HCT116 (cell line): ENCODE measurements at regions not wholly inside any gene's neighbourhood (a gene's known extent, or its start where the extent isn't known, plus 50 kb on each side); places are given as distances from the start of the nearest gene placed in this dataset.

Source experiments
- ATAC-seq: fragments of 200-7000 bp; cut with Tn5 transposase; 2 replicates; pipeline ENCODE4 v1.9.1; 2020; ENCODE audit warnings: mild to moderate bottlenecking, moderate library complexity
- BruUV-seq: library from RNA; stranded (reverse); fragments of 400-500 nt; replicated peaks from 2 replicates; lab custom pipeline; 2021; lab: Mats Ljungman, UMichigan
- CTCF ChIA-PET: fragments of 300-600 bp; sonication (Branson Sonifier 250); formaldehyde crosslinking; loops from one replicate; lab custom pipeline; 2021; ENCODE audit warnings: antibody characterized with exemption; lab: Charles Lee
- POLR2A ChIA-PET: fragments of 300-600, 350-600 bp; sonication (Branson Sonifier 250); formaldehyde crosslinking; loops from one replicate; lab custom pipeline; 2021; ENCODE audit warnings: antibody characterized with exemption; lab: Charles Lee
- RAD21 ChIA-PET, 2 experiments: fragments of 300-600 bp; sonication (Branson Sonifier 250); formaldehyde crosslinking; loops; one replicate each; lab custom pipeline; 2023; ENCODE audit warnings: low total read pairs in 2 of 2; ENCODE audit not compliant: uncharacterized antibody in 2 of 2, unreplicated experiment in 2 of 2, low non-redundant PET in 1 of 2; lab: Charles Lee
- DNase-seq: peaks from one replicate; pipeline ENCODE4 v3.0.0-alpha.2; 2010; ENCODE audit warnings: low read depth, low spot score
- H2AFZ ChIP-seq: fragments of 200-600 bp; shearing (Covaris generic), sonication (generic); 2 replicates; pipeline ENCODE4 v1.6.1; 2017; ENCODE audit warnings: low read depth, mixed run types, mixed read lengths, antibody characterized with exemption, low read length; ENCODE audit not compliant: poor library complexity, severe bottlenecking
- H3K27ac ChIP-seq: 2 replicates; pipeline ENCODE4 v1.5.1; 2012; ENCODE audit warnings: low read depth, low read length
- H3K27me3 ChIP-seq: fragments of 200-600 bp; sonication (generic); 2 replicates; pipeline ENCODE4 v1.6.1; 2016; ENCODE audit warnings: mixed run types, low read length, mixed read lengths; ENCODE audit not compliant: insufficient read depth
- H3K36me3 ChIP-seq, 2 experiments: fragments of 200-500 bp in 1 of 2; fragments of 200-600 bp in 1 of 2; sonication (Bioruptor generic) in 1 of 2; sonication (generic) in 1 of 2; 2 replicates each; pipeline versions ENCODE4 v1.5.1 to v1.6.1; 2014 to 2016; ENCODE audit warnings: low read length in 2 of 2, inconsistent platforms in 1 of 2, mixed read lengths in 1 of 2, mixed run types in 1 of 2; ENCODE audit not compliant: insufficient read depth in 2 of 2, control insufficient read depth in 1 of 2
- H3K4me1 ChIP-seq, 2 experiments: fragments of 200-600 bp in 1 of 2; sonication (generic) in 1 of 2; 2 replicates each; pipeline versions ENCODE4 v1.5.1 to v1.6.1; 2012 to 2017; ENCODE audit warnings: low read length in 2 of 2, inconsistent platforms in 1 of 2, mild to moderate bottlenecking in 1 of 2, mixed read lengths in 1 of 2, mixed run types in 1 of 2, moderate library complexity in 1 of 2; ENCODE audit not compliant: insufficient read depth in 2 of 2, control insufficient read depth in 1 of 2
- H3K4me2 ChIP-seq: fragments of 200-600 bp; sonication (generic); 2 replicates; pipeline ENCODE4 v1.6.1; 2017; ENCODE audit warnings: mixed run types, low read length, mixed read lengths
- H3K4me3 ChIP-seq, 2 experiments: fragments of 200-600 bp in 1 of 2; sonication (generic) in 1 of 2; replicated peaks in 1 of 2; 2 replicates each; pipeline ENCODE4 v1.5.1; 2011 to 2016; ENCODE audit warnings: low read length in 2 of 2, control low read depth in 1 of 2, low read depth in 1 of 2, mild to moderate bottlenecking in 1 of 2, mixed read lengths in 1 of 2, mixed run types in 1 of 2
- H3K79me2 ChIP-seq: fragments of 200-600 bp; sonication (generic); 2 replicates; pipeline ENCODE4 v1.6.1; 2017; ENCODE audit warnings: mild to moderate bottlenecking, mixed run types, low read length, moderate library complexity, mixed read lengths; ENCODE audit not compliant: insufficient read depth
- H3K9ac ChIP-seq: fragments of 200-600 bp; sonication (generic); 2 replicates; pipeline ENCODE4 v1.6.1; 2016; ENCODE audit warnings: low read length, mixed read lengths
- H3K9me2 ChIP-seq: fragments of 200-600 bp; sonication (generic), shearing (Covaris generic); 2 replicates; pipeline ENCODE4 v1.6.1; 2017; ENCODE audit warnings: mixed run types, mild to moderate bottlenecking, moderate library complexity; ENCODE audit not compliant: insufficient read depth
- H3K9me3 ChIP-seq, 2 experiments: fragments of 200-500 bp in 1 of 2; fragments of 200-600 bp in 1 of 2; sonication (Bioruptor generic) in 1 of 2; sonication (generic) in 1 of 2; 2 replicates each; pipeline ENCODE4 v1.6.1; 2014 to 2017; ENCODE audit warnings: low read length in 2 of 2, mixed read lengths in 2 of 2, inconsistent platforms in 1 of 2, low read depth in 1 of 2, mild to moderate bottlenecking in 1 of 2, mixed run types in 1 of 2, moderate library complexity in 1 of 2; ENCODE audit not compliant: control insufficient read depth in 1 of 2, insufficient read depth in 1 of 2
- H4K20me1 ChIP-seq: fragments of 200-600 bp; sonication (generic), shearing (Covaris generic); 2 replicates; pipeline ENCODE4 v1.6.1; 2017; ENCODE audit warnings: mixed run types, mild to moderate bottlenecking, moderate library complexity; ENCODE audit not compliant: insufficient read depth
- CBX3 ChIP-seq: IDR thresholded peaks from 2 replicates; pipeline ENCODE4 v1.6.1; 2012; ENCODE audit warnings: low read depth
- CEBPB ChIP-seq: IDR thresholded peaks from 2 replicates; pipeline ENCODE4 v1.6.1; 2012; ENCODE audit warnings: low read depth
- ELF1 ChIP-seq: IDR thresholded peaks from 2 replicates; pipeline ENCODE4 v1.6.1; 2012; ENCODE audit warnings: low read depth, borderline replicate concordance
- EZH2 ChIP-seq: fragments of 200-600 bp; sonication (generic); IDR thresholded peaks from 2 replicates; pipeline ENCODE4 v1.6.1; 2017; ENCODE audit warnings: antibody characterized with exemption, mixed run types
- EZH2phosphoT487 ChIP-seq: fragments of 200-600 bp; IDR thresholded peaks from 2 replicates; pipeline ENCODE4 v1.6.1; 2018; ENCODE audit warnings: antibody characterized with exemption, borderline replicate concordance
- FOSL1 ChIP-seq: IDR thresholded peaks from 2 replicates; pipeline ENCODE4 v1.6.1; 2012; ENCODE audit warnings: low read depth
- JUND ChIP-seq: IDR thresholded peaks from 2 replicates; pipeline ENCODE4 v1.6.1; 2012
- MAX ChIP-seq: IDR thresholded peaks from 2 replicates; pipeline ENCODE4 v1.6.1; 2012
- POLR2A ChIP-seq: IDR thresholded peaks from 2 replicates; pipeline ENCODE4 v1.7.0; 2011; ENCODE audit warnings: borderline replicate concordance; ENCODE audit not compliant: insufficient read depth, insufficient read length; ENCODE audit errors: extremely low read depth
- POLR2AphosphoS5 ChIP-seq: IDR thresholded peaks from 2 replicates; pipeline ENCODE4 v1.6.1; 2011; ENCODE audit warnings: mild to moderate bottlenecking, low read depth, low read length, moderate library complexity
- RAD21 ChIP-seq: IDR thresholded peaks from 2 replicates; pipeline ENCODE4 v1.6.1; 2012; ENCODE audit warnings: low read depth, mild to moderate bottlenecking
- REST ChIP-seq: IDR thresholded peaks from 2 replicates; pipeline ENCODE4 v1.6.1; 2012; ENCODE audit warnings: low read depth
- SRF ChIP-seq: IDR thresholded peaks from 2 replicates; pipeline ENCODE4 v1.6.1; 2012; ENCODE audit warnings: low read depth
- TCF7L2 ChIP-seq: IDR thresholded peaks from 2 replicates; pipeline ENCODE4 v1.7.0; 2011; ENCODE audit warnings: borderline replicate concordance, inconsistent platforms; ENCODE audit not compliant: insufficient read depth, insufficient read length; ENCODE audit errors: extremely low read depth
- YY1 ChIP-seq: IDR thresholded peaks from 2 replicates; pipeline ENCODE4 v1.6.1; 2011; ENCODE audit warnings: low read length, low read depth, moderate library complexity, mild to moderate bottlenecking; ENCODE audit not compliant: insufficient replicate concordance; ENCODE audit errors: extremely low read depth
- ZFX ChIP-seq: fragments of 450-650 bp; IDR thresholded peaks from 2 replicates; pipeline ENCODE4 v1.6.1; 2017
- ZNF274 ChIP-seq: fragments of 200-500 bp; sonication (Bioruptor generic); IDR thresholded peaks from 2 replicates; pipeline ENCODE4 v1.6.1; 2014; ENCODE audit warnings: mild to moderate bottlenecking, low read depth, low read length, inconsistent platforms
- intact Hi-C: fragments of 100-400 bp; cut with micrococcal nuclease; formaldehyde crosslinking; loops from 2 replicates; pipeline ENCODE4 v1.10.0; 2022
- TF ChIP-seq, protein P1 (sequence below), 3 experiments: fragments of 200-600 bp in 1 of 3; sonication (generic) in 1 of 3; IDR thresholded peaks in 2 of 3; conservative IDR thresholded peaks in 1 of 3; 2 replicates each; pipeline ENCODE4 v1.5.1; 2012 to 2017; ENCODE audit warnings: low read depth in 2 of 3, low read length in 2 of 3, antibody characterized with exemption in 1 of 3, borderline replicate concordance in 1 of 3, control low read depth in 1 of 3, mild to moderate bottlenecking in 1 of 3, mixed read lengths in 1 of 3, mixed run types in 1 of 3, moderate library complexity in 1 of 3; ENCODE audit not compliant: insufficient read depth in 1 of 3
- TF ChIP-seq, protein P2 (sequence below): IDR thresholded peaks from 2 replicates; pipeline ENCODE4 v1.6.1; 2011; ENCODE audit warnings: mild to moderate bottlenecking, low read length, moderate library complexity; ENCODE audit not compliant: insufficient replicate concordance; ENCODE audit errors: extremely low read depth

- RAD21 ChIA-PET: no interaction called here
- Histone ChIP-seq H3K9me2 (no peaks in the 10 kb centered on the region), H3K4me3 (no peak overlapping the region), H3K9me3 (no peaks in the 10 kb centered on the region), H3K79me2 (no peaks in the 10 kb centered on the region), H3K9ac (no peak overlapping the region), H3K36me3 (no peaks in the 10 kb centered on the region), H2AFZ (no peak overlapping the region), H4K20me1 (no peaks in the 10 kb centered on the region), H3K4me2 (no peak overlapping the region), H3K27ac (no peak overlapping the region), H3K27me3 (no peaks in the 10 kb centered on the region), H3K4me1 (no peaks in the 10 kb centered on the region)
- POLR2A ChIA-PET: no interaction called here
- no TSS peak for BruUV-seq
- ATAC-seq (no peak), DNase-seq (no peak)
- no peak for TF ChIP-seq POLR2AphosphoS5
- TF ChIP-seq JUND: no peak
- TF ChIP-seq EZH2: no peak
- no peak for TF ChIP-seq RAD21
- no peak for TF ChIP-seq SRF
- no peak for TF ChIP-seq CBX3
- TF ChIP-seq CEBPB: no peak
- TF ChIP-seq TCF7L2: no peak
- no peak for TF ChIP-seq ZFX
- TF ChIP-seq MAX: no peak
- TF ChIP-seq REST: no peak
- no peak for TF ChIP-seq ZNF274
- no peak for TF ChIP-seq ELF1
- no peak for TF ChIP-seq FOSL1
- TF ChIP-seq, protein P1, sequence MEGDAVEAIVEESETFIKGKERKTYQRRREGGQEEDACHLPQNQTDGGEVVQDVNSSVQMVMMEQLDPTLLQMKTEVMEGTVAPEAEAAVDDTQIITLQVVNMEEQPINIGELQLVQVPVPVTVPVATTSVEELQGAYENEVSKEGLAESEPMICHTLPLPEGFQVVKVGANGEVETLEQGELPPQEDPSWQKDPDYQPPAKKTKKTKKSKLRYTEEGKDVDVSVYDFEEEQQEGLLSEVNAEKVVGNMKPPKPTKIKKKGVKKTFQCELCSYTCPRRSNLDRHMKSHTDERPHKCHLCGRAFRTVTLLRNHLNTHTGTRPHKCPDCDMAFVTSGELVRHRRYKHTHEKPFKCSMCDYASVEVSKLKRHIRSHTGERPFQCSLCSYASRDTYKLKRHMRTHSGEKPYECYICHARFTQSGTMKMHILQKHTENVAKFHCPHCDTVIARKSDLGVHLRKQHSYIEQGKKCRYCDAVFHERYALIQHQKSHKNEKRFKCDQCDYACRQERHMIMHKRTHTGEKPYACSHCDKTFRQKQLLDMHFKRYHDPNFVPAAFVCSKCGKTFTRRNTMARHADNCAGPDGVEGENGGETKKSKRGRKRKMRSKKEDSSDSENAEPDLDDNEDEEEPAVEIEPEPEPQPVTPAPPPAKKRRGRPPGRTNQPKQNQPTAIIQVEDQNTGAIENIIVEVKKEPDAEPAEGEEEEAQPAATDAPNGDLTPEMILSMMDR (IDR thresholded peaks at IDR 0.05 in 2 of 3, conservative IDR thresholded peaks at IDR 0.05 in 1 of 3; ENCODE audit: borderline replicate concordance in 1 of 3, insufficient read depth in 1 of 3, low read depth in 2 of 3, low read length in 2 of 3): no peak
- TF ChIP-seq POLR2A: no peak
- TF ChIP-seq, protein P2, sequence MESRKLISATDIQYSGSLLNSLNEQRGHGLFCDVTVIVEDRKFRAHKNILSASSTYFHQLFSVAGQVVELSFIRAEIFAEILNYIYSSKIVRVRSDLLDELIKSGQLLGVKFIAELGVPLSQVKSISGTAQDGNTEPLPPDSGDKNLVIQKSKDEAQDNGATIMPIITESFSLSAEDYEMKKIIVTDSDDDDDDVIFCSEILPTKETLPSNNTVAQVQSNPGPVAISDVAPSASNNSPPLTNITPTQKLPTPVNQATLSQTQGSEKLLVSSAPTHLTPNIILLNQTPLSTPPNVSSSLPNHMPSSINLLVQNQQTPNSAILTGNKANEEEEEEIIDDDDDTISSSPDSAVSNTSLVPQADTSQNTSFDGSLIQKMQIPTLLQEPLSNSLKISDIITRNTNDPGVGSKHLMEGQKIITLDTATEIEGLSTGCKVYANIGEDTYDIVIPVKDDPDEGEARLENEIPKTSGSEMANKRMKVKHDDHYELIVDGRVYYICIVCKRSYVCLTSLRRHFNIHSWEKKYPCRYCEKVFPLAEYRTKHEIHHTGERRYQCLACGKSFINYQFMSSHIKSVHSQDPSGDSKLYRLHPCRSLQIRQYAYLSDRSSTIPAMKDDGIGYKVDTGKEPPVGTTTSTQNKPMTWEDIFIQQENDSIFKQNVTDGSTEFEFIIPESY: no peak
- no peak for TF ChIP-seq YY1
- TF ChIP-seq EZH2phosphoT487: no peak
- CTCF ChIA-PET: no interaction called here
- intact Hi-C loops: no loop called here
Measured at GRCh38 chr4:158032733-158033415, 140.0 kb downstream of the GASK1B start.
